ENCODE measurements at regions not wholly inside any gene's neighbourhood (a gene's known extent, or its start where the extent isn't known, plus 50 kb on each side); places are given as distances from the start of the nearest gene placed in this dataset.

DNA sequence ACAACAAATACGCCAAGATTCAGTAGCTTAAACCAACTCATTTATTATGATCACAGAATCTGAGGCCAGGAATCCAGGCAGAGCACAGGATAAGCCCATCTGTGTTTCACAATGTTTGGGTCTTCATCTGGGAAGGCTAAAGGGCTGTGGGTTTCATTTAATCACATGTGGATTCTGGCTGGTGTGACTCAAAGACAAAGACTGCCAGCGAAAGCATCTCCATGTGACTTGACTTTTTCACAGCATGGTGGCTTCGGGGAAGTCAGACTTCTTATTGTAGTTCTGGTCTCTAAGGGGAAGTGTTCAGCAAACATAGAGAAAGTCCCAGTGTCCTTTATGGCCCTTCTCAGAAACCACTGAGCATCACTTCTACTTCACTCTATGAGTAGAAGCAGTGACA lies 1014.4 kb upstream of the GOT2 start:
- DNase-seq (no peak), ATAC-seq (no peak)
- Mint-ChIP-seq H3K4me3 (no peak overlapping the region), H3K27me3 (no peaks in the 10 kb centered on the region), H3K36me3 (peaks cover 0 to 5% (median 0%) of the 10 kb centered on the region in 3 donors), H3K4me1 (no peaks in the 10 kb centered on the region), H3K9me3 (peaks cover 0 to 26% (median 4%) of the 10 kb centered on the region in 9 donors), H3K27ac (no peak overlapping the region)
- POLR2A ChIA-PET, result no interaction called here

- H3K9me3 Mint-ChIP-seq, result peaks cover 0 to 21% (median 8%) of the 10 kb centered on the region in 9 donors
These were observed 1009.4 kb upstream of the GOT2 start for GRCh38 chr16:59743504-59743903.

GRCh38 chr16:59740858-59741257 lies 1006.7 kb upstream of the GOT2 start:
- DNase-seq, result no peak
- ATAC-seq, result no peak
- peaks cover 0 to 24% (median 10%) of the 10 kb centered on the region in 9 donors for H3K9me3 Mint-ChIP-seq

More at GRCh38 chr16:59743504-59743903, 1009.4 kb upstream of the GOT2 start:
- ATAC-seq, result no peak
- POLR2A ChIA-PET, result no interaction called here
- Mint-ChIP-seq H3K27me3 (no peaks in the 10 kb centered on the region), H3K4me3 (no peak overlapping the region), H3K36me3 (no peaks in the 10 kb centered on the region), H3K4me1 (no peaks in the 10 kb centered on the region), H3K27ac (no peak overlapping the region)
- DNase-seq, result no peak

GRCh38 chr16:59737274-59737673 lies 1003.2 kb upstream of the GOT2 start:
- Mint-ChIP-seq H3K27me3 (no peaks in the 10 kb centered on the region), H3K4me1 (no peaks in the 10 kb centered on the region), H3K27ac (no peak overlapping the region), H3K36me3 (no peaks in the 10 kb centered on the region), H3K4me3 (no peak overlapping the region), H3K9me3 (peaks cover 0 to 25% (median 7%) of the 10 kb centered on the region in 9 donors)
- DNase-seq (no peak), ATAC-seq (no peak)
- POLR2A ChIA-PET, result no interaction called here

More at GRCh38 chr16:59740858-59741257, 1006.7 kb upstream of the GOT2 start:
- POLR2A ChIA-PET, result no interaction called here
- Mint-ChIP-seq H3K27me3 (no peaks in the 10 kb centered on the region), H3K4me1 (no peaks in the 10 kb centered on the region), H3K36me3 (no peaks in the 10 kb centered on the region), H3K4me3 (no peak overlapping the region), H3K27ac (no peak overlapping the region)

GRCh38 chr16:59733321-59733720 lies 999.2 kb upstream of the GOT2 start:
- POLR2A ChIA-PET, result no interaction called here
- no peak overlapping the region for H3K27ac Mint-ChIP-seq
- H3K27me3 Mint-ChIP-seq, result no peaks in the 10 kb centered on the region
- peaks cover 3 to 36% (median 9%) of the 10 kb centered on the region in 9 donors for H3K9me3 Mint-ChIP-seq
- ATAC-seq (no peak), DNase-seq (no peak)
- no peak overlapping the region for H3K4me3 Mint-ChIP-seq
- no peaks in the 10 kb centered on the region for H3K4me1 Mint-ChIP-seq
- H3K36me3 Mint-ChIP-seq, result no peaks in the 10 kb centered on the region

- Mint-ChIP-seq H3K27ac (no peak overlapping the region), H3K4me1 (no peaks in the 10 kb centered on the region), H3K9me3 (peaks cover 5 to 34% (median 12%) of the 10 kb centered on the region in 9 donors), H3K27me3 (peaks cover 0 to 1% (median 0%) of the 10 kb centered on the region in 5 donors), H3K4me3 (no peak overlapping the region), H3K36me3 (peaks cover 0 to 3% (median 0%) of the 10 kb centered on the region in 3 donors)
- DNase-seq (no peak), ATAC-seq (no peak)
- POLR2A ChIA-PET, result no interaction called here
These were observed 995.5 kb upstream of the GOT2 start for GRCh38 chr16:59729613-59730012.

DNA sequence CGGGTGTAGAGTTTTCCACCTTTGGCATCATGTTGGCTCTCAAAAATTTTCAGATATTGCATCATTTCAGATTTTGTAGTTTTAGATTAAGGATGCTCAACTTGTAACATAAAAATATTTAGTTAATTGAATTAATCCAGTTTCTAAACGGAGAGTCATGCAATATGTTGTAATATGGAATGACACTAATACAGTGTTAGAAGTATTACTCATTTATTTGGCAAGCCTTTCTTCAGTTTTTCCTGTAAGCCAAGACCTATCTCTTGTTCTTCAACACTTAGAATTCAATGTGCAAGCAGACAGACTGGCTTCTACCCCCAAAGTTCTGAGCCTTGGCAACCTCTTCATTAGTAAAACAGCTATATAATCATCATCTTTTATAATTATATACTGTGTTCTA lies 985.0 kb upstream of the GOT2 start:
- POLR2A ChIA-PET, result no interaction called here

DNA sequence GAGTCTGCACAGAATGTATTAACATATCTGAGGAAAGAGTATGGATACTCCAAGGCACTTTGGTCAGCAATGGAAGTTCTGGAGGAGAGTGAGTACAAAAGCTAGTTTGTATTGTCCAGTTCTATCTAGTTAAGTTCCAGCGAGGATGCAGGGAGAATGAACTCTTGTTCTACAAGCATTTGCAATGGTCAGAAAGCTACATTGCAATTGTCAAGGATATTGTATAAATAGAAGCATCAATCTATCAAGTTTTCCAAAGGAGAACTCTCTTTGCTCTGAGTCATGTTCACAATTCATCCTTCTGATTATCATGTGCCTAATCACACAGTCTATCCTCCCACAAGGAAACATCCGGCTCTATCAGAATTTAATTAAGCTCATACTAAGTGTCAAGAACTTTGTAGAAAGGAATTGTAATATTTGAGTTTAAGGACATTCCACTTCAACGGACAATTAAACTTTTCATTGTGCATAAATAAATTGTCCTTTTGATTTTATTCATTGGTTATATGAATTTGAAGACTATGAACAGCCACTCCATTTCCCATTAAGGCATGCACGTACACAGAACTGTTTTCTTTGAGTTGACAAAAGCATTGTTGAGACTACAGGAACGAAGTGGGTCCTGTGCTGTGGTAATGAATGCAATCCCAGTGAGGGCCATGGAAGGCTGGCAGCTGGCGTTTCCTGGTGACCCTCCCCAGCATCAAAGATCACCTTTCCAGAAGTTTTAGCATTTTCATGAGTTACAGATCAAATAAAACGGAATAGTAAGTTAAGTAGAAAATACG lies 973.5 kb upstream of the GOT2 start:
- POLR2A ChIA-PET, result no interaction called here
- no peak for ATAC-seq
- Mint-ChIP-seq H3K9me3 (peaks cover 0 to 21% (median 10%) of the 10 kb centered on the region in 9 donors), H3K27me3 (no peaks in the 10 kb centered on the region), H3K36me3 (no peaks in the 10 kb centered on the region), H3K4me1 (no peaks in the 10 kb centered on the region), H3K4me3 (no peak overlapping the region), H3K27ac (no peak overlapping the region)
- DNase-seq, result no peak

More for the DNA sequence above, 985.0 kb upstream of the GOT2 start:
- Mint-ChIP-seq H3K36me3 (no peaks in the 10 kb centered on the region), H3K27ac (no peak overlapping the region), H3K4me1 (no peaks in the 10 kb centered on the region), H3K9me3 (peaks cover 0 to 11% (median 2%) of the 10 kb centered on the region in 9 donors), H3K4me3 (no peak overlapping the region), H3K27me3 (no peaks in the 10 kb centered on the region)
- DNase-seq, result no peak
- ATAC-seq, result no peak

- Mint-ChIP-seq H3K27me3 (no peaks in the 10 kb centered on the region), H3K4me1 (no peaks in the 10 kb centered on the region), H3K27ac (no peak overlapping the region), H3K9me3 (peaks cover 0 to 31% (median 8%) of the 10 kb centered on the region in 9 donors), H3K36me3 (no peaks in the 10 kb centered on the region), H3K4me3 (no peak overlapping the region)
- DNase-seq (no peak), ATAC-seq (no peak)
- POLR2A ChIA-PET, result no interaction called here
These were observed 968.1 kb upstream of the GOT2 start for GRCh38 chr16:59701963-59702930.

DNA sequence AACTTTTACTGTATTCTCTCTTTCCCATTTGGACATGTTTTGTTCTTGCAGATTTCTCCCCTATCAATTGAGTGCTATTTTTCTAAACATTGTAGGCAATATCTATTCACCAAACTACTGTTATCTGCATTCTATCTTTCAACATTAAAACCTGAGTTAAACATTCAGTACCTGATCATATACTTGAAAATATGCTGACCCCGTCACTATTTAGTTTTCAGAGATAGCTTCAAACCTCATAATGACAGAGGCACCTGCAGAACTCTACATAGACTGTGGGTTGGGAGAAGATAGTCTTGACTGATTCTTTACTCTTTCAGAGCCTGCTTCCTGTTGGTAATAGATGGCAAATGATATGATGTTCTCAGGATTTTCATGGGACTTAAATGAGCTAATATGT lies 965.7 kb upstream of the GOT2 start:
- Mint-ChIP-seq H3K27me3 (no peaks in the 10 kb centered on the region), H3K4me1 (no peaks in the 10 kb centered on the region), H3K36me3 (no peaks in the 10 kb centered on the region), H3K27ac (no peak overlapping the region), H3K4me3 (no peak overlapping the region), H3K9me3 (peaks cover 0 to 15% (median 6%) of the 10 kb centered on the region in 9 donors)
- DNase-seq (no peak), ATAC-seq (no peak)
- POLR2A ChIA-PET, result no interaction called here

DNA sequence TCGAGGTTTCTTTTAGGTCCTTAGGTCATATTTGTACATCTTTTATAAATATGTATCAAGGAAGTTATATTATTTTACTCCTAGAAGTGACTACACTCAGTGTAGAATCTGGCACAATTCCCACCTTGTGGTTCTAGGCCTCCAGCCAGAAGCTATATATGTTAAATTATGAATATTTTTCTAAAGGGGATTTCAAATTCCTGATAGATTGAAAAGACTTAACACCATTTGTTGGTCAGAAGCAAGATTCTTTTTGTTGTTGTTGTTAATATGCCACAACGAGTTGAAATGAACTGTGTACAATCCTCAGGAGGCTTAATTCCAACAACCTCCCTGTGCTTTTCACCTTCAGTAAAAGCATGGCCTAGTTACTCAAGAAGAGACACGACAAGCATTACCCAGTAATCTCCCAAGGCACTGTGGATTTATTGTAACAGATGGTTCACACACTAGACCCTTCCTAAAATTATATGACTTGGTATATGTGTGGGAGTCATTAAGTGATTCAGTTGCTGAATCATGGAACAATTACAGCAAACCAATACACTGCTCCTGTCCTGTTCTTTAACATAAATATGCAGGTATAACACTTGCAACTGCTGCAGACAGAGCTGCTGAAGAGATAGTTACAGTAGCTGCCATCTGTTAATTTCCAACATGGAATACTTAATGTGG lies 964.4 kb upstream of the GOT2 start:
- no peak overlapping the region for H3K4me3 Mint-ChIP-seq
- no peak overlapping the region for H3K27ac Mint-ChIP-seq
- peaks cover 0 to 13% (median 8%) of the 10 kb centered on the region in 9 donors for H3K9me3 Mint-ChIP-seq
- no peak for ATAC-seq
- POLR2A ChIA-PET, result no interaction called here
- no peaks in the 10 kb centered on the region for H3K27me3 Mint-ChIP-seq
- no peaks in the 10 kb centered on the region for H3K4me1 Mint-ChIP-seq
- DNase-seq, result no peak
- no peaks in the 10 kb centered on the region for H3K36me3 Mint-ChIP-seq

- Mint-ChIP-seq H3K27me3 (no peaks in the 10 kb centered on the region), H3K27ac (no peak overlapping the region), H3K4me1 (no peaks in the 10 kb centered on the region), H3K9me3 (peaks cover 0 to 20% (median 8%) of the 10 kb centered on the region in 9 donors), H3K36me3 (no peaks in the 10 kb centered on the region), H3K4me3 (no peak overlapping the region)
- POLR2A ChIA-PET, result no interaction called here
- DNase-seq (no peak), ATAC-seq (no peak)
These were observed 963.6 kb upstream of the GOT2 start for GRCh38 chr16:59697761-59698160.

DNA sequence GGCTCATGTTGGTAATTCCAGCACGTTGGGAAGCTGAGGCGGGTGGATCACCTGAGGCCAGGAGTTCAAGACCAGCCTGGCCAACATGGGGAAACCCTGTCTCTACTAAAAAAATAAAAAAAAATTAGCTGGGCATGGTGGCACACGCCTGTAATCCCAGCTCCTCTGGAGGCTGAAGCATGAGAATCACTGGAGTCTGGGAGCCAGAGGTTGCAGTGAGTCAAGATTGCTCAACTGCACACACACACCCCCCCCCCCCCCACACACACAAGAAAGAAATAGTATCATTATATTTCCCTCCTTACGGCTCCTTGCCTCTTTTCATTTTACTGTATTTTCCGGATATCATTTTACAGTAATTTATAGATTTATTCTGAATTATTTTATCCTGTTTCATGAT lies 963.1 kb upstream of the GOT2 start:
- H3K9me3 Mint-ChIP-seq, result peaks cover 0 to 21% (median 8%) of the 10 kb centered on the region in 9 donors
- no peaks in the 10 kb centered on the region for H3K4me1 Mint-ChIP-seq
- no peaks in the 10 kb centered on the region for H3K27me3 Mint-ChIP-seq
- ATAC-seq (no peak), DNase-seq (no peak)
- POLR2A ChIA-PET, result no interaction called here
- no peak overlapping the region for H3K27ac Mint-ChIP-seq
- H3K36me3 Mint-ChIP-seq, result no peaks in the 10 kb centered on the region
- no peak overlapping the region for H3K4me3 Mint-ChIP-seq

All from naive thymus-derived CD8-positive, alpha-beta T cell (primary cell).